ENCODE measurements at regions not wholly inside any gene's neighbourhood (a gene's known extent, or its start where the extent isn't known, plus 50 kb on each side); places are given as distances from the start of the nearest gene placed in this dataset.

- Histone ChIP-seq H3K27ac (ENCODE audit: insufficient read depth, low read length) (no peak overlapping the region), H2AK9ac (replicated peaks; ENCODE audit: low read depth, low read length, poor library complexity) (no peak overlapping the region), H3K14ac (replicated peaks; ENCODE audit: low read depth, low read length) (no peak overlapping the region), H3K18ac (ENCODE audit: low read depth, low read length) (no peak overlapping the region), H3K4me2 (ENCODE audit: low read depth, low read length) (no peak overlapping the region), H4K8ac (ENCODE audit: low read depth in 2 of 2, low read length in 2 of 2) (no peak overlapping the region), H4K20me1 (ENCODE audit: insufficient read depth, low read length) (no peaks in the 10 kb centered on the region), H3K36me3 (ENCODE audit: control insufficient read depth, insufficient read depth, low read length) (no peaks in the 10 kb centered on the region), H3K56ac (ENCODE audit: extremely low read depth, insufficient read depth, low read length) (no peak overlapping the region), H3K27me3 (ENCODE audit: control insufficient read depth, insufficient read depth, low read length) (no peaks in the 10 kb centered on the region), H2BK15ac (ENCODE audit: low read depth, low read length) (no peak overlapping the region), H3K9ac (ENCODE audit: low read depth, low read length) (no peak overlapping the region), H4K5ac (ENCODE audit: low read depth, low read length) (no peak overlapping the region), H3K4ac (ENCODE audit: low read depth, low read length) (no peak overlapping the region), H3K4me1 (ENCODE audit: control insufficient read depth, insufficient read depth, low read length) (no peaks in the 10 kb centered on the region), H2BK120ac (ENCODE audit: low read depth, low read length) (no peak overlapping the region), H3K9me3 (ENCODE audit: control insufficient read depth, insufficient read depth, low read length) (no peaks in the 10 kb centered on the region), H2AK5ac (ENCODE audit: low read depth, low read length) (no peak overlapping the region), H4K91ac (ENCODE audit: insufficient read depth, low read depth, low read length) (no peak overlapping the region), H2BK5ac (ENCODE audit: low read depth, low read length, poor library complexity, severe bottlenecking) (no peak overlapping the region), H3K79me1 (ENCODE audit: low read depth in 1 of 2, low read length in 2 of 2) (no peaks in the 10 kb centered on the region), H3K23ac (ENCODE audit: low read depth, low read length) (no peak overlapping the region), H2AFZ (replicated peaks; ENCODE audit: low read length, poor library complexity) (no peak overlapping the region), H3K9me1 (ENCODE audit: insufficient read depth, low read length) (no peaks in the 10 kb centered on the region), H3K4me3 (ENCODE audit: insufficient read depth, low read depth, low read length) (no peak overlapping the region), H2BK20ac (ENCODE audit: low read depth, low read length) (no peak overlapping the region)
- no peak for TF ChIP-seq RCOR1 (IDR thresholded peaks at IDR 0.05; ENCODE audit: insufficient replicate concordance, low read length)
- ChIA-PET CTCF (no interaction called here), POLR2A (ENCODE audit: unreplicated experiment) (no interaction called here)
- ATAC-seq (ENCODE audit: low read depth) (no peak), DNase-seq (no peak)
- in situ Hi-C loops (cut with MboI; ENCODE audit: low sequenced_read_pairs) (no loop called here), intact Hi-C loops (cut with micrococcal nuclease) (no loop called here), dilution Hi-C loops (cut with HindIII; ENCODE audit: low sequenced_read_pairs, unreplicated experiment) (no loop called here)
- BruUV-seq (replicated peaks) = no TSS peak
- no CpG with 5 or more reads among the region's 1 CpG for WGBS, 2 experiments (ENCODE audit: extremely low coverage in 2 of 2, insufficient read length in 1 of 2)
Measured at GRCh38 chr6:40028449-40028848, 94.2 kb upstream of the MOCS1 start.

Data from IMR-90 (cell line).